A549 (cell line): ENCODE measurements at regions not wholly inside any gene's neighbourhood (a gene's known extent, or its start where the extent isn't known, plus 50 kb on each side); places are given as distances from the start of the nearest gene placed in this dataset.
"Not testable (repeated sequence)": the region's sequence is repeated elsewhere in the genome, so short reads cannot be mapped to it uniquely, and the experiment has no call there.

Experiments used
- CHD2 ChIP-seq: fragments of 150-350 bp; IDR thresholded peaks from 2 replicates; pipeline ENCODE4 v1.6.1; 2014; ENCODE audit warnings: low read length; ENCODE audit not compliant: partially characterized antibody
- EP300 ChIP-seq, 2 experiments: fragments of >200 bp; sonication (Bioruptor Twin); formaldehyde crosslinking; IDR thresholded peaks; 2 replicates in 1 of 2; 3 replicates in 1 of 2; pipeline ENCODE4 v1.6.1; 2016 to 2017
- KDM1A ChIP-seq: fragments of 200-600 bp; sonication (generic); IDR thresholded peaks from 2 replicates; pipeline ENCODE4 v1.6.1; 2016; ENCODE audit warnings: low read depth, mild to moderate bottlenecking
- MAZ ChIP-seq: fragments of 150-350 bp; IDR thresholded peaks from 2 replicates; pipeline ENCODE4 v1.6.1; 2014; ENCODE audit warnings: antibody characterized with exemption, low read depth, low read length, borderline replicate concordance
- POLR2A ChIP-seq: IDR thresholded peaks from 2 replicates; pipeline ENCODE4 v1.6.1; 2012; ENCODE audit warnings: mild to moderate bottlenecking, low read length
- ZFP36 ChIP-seq: fragments of 450-650 bp; IDR thresholded peaks from 2 replicates; pipeline ENCODE4 v1.6.1; 2014; ENCODE audit warnings: borderline replicate concordance; ENCODE audit not compliant: partially characterized antibody
- TF ChIP-seq, protein P1 (sequence below): fragments of >200 bp; sonication (Bioruptor Twin); formaldehyde crosslinking; IDR thresholded peaks from 3 replicates; pipeline ENCODE4 v1.5.1; 2016
- TF ChIP-seq, protein P2 (sequence below): fragments of 200-600 bp; sonication (generic); IDR thresholded peaks from 2 replicates; pipeline ENCODE4 v1.6.1; 2016; ENCODE audit warnings: antibody characterized with exemption, mild to moderate bottlenecking, moderate library complexity

DNA sequence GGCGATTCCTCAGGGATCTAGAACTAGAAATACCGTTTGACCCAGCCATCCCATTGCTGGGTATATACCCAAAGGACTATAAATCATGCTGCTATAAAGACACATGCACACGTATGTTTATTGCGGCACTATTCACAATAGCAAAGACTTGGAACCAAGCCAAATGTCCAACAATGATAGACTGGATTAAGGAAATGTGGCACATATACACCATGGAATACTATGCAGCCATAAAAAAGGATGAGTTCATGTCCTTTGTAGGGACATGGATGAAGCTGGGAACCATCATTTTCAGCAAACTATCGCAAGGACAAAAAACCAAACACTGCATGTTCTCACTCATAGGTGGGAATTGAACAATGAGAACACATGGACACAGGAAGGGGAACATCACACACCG, 311.1 kb downstream of the PTGER3 start:
- not testable (repeated sequence) for TF ChIP-seq CHD2; ZFP36; MAZ; KDM1A; POLR2A; EP300 (IDR thresholded peaks at IDR 0.05)
- TF ChIP-seq, protein P1, sequence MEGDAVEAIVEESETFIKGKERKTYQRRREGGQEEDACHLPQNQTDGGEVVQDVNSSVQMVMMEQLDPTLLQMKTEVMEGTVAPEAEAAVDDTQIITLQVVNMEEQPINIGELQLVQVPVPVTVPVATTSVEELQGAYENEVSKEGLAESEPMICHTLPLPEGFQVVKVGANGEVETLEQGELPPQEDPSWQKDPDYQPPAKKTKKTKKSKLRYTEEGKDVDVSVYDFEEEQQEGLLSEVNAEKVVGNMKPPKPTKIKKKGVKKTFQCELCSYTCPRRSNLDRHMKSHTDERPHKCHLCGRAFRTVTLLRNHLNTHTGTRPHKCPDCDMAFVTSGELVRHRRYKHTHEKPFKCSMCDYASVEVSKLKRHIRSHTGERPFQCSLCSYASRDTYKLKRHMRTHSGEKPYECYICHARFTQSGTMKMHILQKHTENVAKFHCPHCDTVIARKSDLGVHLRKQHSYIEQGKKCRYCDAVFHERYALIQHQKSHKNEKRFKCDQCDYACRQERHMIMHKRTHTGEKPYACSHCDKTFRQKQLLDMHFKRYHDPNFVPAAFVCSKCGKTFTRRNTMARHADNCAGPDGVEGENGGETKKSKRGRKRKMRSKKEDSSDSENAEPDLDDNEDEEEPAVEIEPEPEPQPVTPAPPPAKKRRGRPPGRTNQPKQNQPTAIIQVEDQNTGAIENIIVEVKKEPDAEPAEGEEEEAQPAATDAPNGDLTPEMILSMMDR, result not testable (repeated sequence)
- TF ChIP-seq, protein P2, sequence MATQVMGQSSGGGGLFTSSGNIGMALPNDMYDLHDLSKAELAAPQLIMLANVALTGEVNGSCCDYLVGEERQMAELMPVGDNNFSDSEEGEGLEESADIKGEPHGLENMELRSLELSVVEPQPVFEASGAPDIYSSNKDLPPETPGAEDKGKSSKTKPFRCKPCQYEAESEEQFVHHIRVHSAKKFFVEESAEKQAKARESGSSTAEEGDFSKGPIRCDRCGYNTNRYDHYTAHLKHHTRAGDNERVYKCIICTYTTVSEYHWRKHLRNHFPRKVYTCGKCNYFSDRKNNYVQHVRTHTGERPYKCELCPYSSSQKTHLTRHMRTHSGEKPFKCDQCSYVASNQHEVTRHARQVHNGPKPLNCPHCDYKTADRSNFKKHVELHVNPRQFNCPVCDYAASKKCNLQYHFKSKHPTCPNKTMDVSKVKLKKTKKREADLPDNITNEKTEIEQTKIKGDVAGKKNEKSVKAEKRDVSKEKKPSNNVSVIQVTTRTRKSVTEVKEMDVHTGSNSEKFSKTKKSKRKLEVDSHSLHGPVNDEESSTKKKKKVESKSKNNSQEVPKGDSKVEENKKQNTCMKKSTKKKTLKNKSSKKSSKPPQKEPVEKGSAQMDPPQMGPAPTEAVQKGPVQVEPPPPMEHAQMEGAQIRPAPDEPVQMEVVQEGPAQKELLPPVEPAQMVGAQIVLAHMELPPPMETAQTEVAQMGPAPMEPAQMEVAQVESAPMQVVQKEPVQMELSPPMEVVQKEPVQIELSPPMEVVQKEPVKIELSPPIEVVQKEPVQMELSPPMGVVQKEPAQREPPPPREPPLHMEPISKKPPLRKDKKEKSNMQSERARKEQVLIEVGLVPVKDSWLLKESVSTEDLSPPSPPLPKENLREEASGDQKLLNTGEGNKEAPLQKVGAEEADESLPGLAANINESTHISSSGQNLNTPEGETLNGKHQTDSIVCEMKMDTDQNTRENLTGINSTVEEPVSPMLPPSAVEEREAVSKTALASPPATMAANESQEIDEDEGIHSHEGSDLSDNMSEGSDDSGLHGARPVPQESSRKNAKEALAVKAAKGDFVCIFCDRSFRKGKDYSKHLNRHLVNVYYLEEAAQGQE, result not testable (repeated sequence)
